NCI-H510A (cell line): ENCODE measurements at regions not wholly inside any gene's neighbourhood (a gene's known extent, or its start where the extent isn't known, plus 50 kb on each side); places are given as distances from the start of the nearest gene placed in this dataset.
"Not testable (repeated sequence)": the region's sequence is repeated elsewhere in the genome, so short reads cannot be mapped to it uniquely, and the experiment has no call there.

Source experiments
- DNase-seq: peaks from one replicate; lab custom pipeline; 2025; lab: John Stamatoyannopoulos, UW

DNA sequence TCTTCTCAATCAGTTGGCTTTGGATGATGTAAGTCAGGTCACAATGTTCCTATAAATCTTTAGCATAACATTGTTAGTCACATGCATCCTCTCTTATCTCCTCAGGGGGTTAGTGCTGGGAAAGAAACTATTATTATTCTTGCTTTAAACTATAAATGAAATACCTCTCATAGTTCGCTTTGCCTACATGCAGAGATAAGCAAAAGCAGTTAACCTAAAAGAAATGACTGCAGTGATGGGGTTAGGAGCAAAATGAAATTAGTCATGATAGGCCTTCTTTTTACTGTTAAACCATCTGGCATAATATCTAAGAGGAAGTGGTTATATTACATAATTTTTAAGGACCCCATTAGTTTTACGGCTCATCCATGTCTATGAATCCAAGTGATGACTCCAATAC lies 91.7 kb upstream of the IGSF10 start:
- DNase-seq: no peak

DNA sequence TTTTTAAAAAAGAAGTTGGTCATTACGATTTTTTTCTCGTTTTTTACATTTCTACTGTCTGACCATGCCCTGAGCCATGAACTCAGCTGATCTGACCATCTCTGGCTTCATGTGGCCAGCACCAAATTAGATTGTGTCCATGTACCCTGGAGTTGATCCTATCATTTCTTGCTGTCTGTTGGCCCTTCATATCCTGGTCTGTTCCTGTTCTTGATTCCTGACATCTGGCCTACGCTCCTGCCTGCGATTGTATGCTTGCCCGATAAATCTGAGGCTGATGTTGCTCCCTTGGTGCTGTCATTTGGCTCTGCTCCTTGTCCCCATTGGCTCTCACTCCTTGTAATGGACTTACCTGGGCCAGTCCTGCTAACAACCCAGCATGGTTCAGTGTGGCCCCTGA lies 89.8 kb upstream of the IGSF10 start:
- no peak for DNase-seq

DNA sequence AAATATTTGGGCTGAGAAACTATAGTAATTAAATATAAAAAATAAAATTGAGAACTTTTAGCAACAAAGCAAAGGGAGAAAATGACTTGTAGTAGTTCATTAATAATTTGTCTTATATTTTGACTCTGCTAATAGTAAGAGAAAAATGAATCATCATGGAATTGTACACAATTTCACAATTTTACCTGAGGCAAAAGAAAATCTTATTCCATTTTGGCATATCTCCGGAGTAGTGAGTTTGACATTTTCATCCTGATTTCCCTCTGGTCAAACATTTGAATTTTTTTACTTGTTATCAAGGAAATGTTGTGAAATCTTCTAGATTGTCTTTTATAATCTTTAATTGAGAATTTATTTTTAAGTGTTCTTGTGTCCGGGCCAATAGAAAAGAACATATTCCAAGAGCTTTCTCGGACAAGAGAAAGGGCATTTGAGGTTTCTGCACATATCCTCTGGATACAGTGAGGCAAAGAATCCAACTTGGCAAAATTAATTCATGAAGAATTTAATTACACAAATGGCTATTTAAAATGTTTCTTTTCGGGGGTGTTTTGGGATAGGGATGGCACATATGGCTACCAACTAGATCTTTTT lies 89.3 kb upstream of the IGSF10 start:
- no peak for DNase-seq

DNA sequence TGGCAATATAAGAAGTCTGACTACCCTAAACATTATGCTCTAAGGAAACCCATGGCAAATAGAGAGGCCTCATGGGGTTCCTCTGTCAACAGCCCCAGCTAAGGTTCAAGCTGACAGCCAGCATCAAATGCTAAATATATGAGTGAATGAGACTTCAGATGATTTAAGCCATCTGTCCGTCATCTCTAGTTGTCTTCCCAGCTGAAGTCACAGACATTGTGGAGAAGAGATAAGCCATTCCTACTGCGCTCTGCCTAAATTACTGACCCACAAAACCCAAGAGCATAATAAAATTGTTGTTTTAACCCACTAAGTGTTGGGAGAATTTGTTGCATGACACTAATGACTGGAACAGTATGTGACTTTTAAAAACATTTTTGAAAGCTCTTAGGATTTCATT lies 87.3 kb upstream of the IGSF10 start:
- DNase-seq: no peak

DNA sequence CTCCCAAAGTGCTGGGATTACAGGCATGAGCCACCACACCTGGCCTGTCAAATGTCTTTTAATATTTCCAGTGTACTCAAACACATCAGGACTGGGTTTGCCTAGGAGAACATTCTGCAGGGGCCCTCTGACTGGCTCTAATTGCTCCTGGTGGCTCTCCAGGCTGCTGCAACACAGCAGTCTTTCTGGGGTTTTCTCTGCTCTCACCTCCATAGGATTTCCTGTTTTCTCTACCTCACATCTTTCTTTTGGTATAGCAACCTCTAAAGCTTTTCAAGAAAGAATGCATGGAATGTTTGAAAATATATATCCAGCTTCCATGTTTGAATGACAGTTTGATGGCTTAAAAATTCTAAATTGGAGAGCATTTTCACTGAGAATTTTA lies 83.3 kb upstream of the IGSF10 start:
- DNase-seq: no peak

DNA sequence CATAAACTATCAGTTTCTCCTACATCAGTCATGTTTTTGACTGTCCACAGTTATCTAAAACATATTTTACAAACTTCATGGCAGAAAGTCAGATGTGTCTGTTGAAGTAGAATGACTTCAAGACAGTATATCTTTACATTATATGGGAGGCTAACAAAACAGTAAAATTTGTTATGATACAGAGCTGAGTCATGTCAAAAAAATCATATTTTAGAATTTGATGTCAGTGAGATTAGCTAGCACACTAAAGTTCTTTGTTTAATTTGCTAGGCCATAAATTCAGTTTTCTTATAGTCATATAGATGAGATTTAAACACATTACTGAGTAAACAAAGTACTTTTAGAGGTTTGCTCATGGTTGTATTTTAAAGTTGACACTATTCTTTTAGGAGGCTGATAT lies 80.3 kb upstream of the IGSF10 start:
- DNase-seq: no peak

DNA sequence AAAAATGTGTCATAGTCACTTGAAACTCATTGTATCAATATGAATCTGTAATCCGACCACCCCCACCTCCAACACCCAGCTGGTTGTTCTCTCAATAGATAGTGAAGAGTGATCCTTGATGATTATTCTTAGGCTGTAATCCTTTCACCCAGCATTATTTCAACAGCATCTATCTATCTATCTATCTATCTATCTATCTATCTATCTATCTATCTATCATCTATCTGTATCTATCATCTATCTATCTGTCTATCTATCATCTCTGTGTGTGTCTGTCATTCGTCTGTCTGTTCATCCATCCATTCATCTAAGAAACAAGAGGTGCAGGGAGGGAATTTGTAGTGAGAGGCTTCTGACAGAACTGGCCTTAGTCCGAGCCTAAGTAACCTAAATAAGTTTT lies 78.7 kb upstream of the IGSF10 start:
- DNase-seq: no peak

DNA sequence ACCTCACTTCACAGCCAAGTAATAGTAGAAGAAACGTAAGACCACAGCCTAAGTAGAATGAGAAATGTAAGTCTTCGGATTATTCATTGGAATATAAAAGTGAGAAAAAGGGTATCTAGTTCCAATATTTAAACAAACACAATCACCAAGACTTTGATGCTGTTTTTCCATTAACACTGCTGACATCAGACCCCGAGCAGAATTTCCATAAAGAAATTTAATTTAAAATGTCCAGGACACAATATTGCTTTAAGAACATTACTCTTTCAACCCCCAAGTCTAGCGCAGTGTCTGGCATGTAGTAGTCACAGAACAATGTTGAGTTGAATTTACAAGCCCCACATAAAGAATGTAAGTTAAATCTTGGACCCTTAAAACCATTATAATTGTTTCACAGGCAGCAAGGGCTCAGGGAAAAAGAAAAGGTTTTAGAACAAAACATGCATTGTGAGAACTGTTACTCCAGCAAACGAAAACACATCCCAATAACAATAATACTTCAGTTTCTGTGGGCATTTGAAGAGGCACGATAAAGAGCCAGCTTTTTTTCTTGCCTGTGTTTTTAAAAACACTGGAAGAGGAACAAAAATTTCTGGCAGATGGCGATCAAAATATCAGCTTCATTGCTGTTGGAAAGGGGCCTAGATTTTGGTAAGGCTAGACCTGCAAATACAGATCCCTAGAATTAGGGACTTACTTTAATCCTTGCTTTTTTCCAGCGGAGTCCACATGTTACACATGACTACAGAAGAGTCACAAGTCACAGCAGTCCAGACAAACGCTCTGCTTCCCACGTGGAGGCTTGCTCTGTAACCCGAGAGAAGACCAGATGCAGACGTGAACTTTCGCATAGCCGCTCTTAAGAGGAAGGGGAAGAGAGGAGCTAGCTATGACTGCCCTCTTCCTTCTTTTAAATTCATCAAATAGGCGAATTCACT lies 77.9 kb upstream of the IGSF10 start:
- peak; percentile 13 for DNase-seq

DNA sequence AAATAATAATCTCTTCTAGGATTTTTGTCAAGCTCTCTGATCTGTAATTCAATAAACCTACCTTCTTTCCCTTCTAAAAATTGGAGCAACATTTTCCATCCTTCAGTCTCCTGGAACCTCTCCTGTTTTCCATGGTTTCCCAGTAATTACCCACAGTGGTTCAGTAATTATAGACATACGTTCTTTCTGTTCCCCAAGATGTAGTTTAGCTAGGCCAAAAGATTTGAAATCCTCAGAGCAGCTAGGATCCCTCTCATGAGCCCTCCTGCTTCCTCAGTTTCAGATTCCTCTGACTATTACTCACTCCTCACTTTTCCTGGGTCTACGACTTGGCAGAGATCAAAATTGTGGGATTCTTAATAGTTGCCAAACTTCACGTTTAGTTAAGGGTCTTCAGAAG lies 76.9 kb upstream of the IGSF10 start:
- no peak for DNase-seq

DNA sequence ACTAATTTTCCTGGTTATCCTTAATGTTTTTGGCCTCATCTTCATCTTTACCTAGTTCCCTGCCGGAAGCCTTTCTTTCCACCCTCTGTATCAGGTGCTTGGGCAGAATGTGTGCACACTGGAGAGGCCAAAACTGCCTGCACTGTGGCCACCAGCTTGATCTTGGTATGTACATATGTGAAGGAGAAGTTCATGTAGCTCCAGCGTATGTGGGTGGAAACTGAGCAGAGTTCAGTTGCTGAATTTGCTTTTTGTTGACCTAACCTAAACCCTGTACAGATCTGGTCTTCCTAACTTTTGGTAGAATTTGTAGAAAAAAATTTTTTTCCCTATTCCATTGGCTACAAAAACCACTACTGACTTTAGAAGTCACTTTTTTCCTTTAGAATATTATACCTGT lies 65.9 kb upstream of the IGSF10 start:
- DNase-seq: no peak

DNA sequence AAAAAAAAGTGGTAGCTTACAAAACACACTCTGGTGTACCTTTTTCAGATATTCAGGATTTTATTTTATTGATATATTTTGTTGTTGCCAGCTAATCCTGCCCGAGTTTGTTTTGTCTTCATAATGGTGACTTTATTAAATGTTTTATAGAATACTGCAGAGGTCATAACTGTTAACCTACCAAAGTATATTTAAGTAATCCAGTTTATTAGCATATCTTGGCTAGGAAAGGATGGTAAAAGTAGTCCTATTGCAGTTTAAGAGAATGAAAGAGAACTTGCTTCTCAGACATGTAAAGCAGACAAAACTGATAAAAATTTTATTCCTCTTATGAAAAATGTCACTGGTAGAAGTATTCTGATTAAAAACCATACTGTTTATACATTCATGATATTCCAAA lies 59.2 kb upstream of the IGSF10 start:
- no peak for DNase-seq

DNA sequence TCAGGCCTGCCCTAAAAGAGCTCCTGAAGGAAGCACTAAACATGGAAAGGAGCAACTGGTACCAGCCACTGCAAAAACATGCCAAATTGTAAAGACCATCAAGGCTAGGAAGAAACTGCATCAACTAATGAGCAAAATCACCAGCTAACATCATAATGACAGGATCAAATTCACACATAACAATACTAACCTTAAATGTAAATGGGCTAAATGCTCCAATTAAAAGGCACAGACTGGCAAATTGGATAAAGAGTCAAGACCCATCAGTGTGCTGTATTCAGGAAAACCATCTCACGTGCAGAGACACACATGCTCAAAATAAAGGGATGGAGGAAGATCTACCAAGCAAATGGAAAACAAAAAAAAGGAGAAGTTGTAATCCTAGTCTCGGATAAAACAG lies 50.6 kb upstream of the IGSF10 start:
- DNase-seq: not testable (repeated sequence)
